Mucosa of descending colon (tissue), 3 donors: ENCODE measurements at regions not wholly inside any gene's neighbourhood (a gene's known extent, or its start where the extent isn't known, plus 50 kb on each side); places are given as distances from the start of the nearest gene placed in this dataset.

Experiments
- ATAC-seq: fragments of 200-7000 bp; cut with Tn5 transposase; one replicate; pipeline ENCODE4 v1.9.1; 2020; ENCODE audit warnings: mild to moderate bottlenecking, moderate library complexity
- DNase-seq, 3 donors: peaks; one replicate each; pipeline ENCODE4 v3.0.0-alpha.2; 2020
- H3K36me3 ChIP-seq: fragments of 200-600 bp; one replicate; pipeline ENCODE4 v1.8.0; 2021; ENCODE audit warnings: low read depth, mild to moderate bottlenecking
- H3K4me1 ChIP-seq: fragments of 200-600 bp; one replicate; pipeline ENCODE4 v1.8.0; 2021; ENCODE audit warnings: low read depth, mild to moderate bottlenecking
- H3K4me3 ChIP-seq: fragments of 200-600 bp; one replicate; pipeline ENCODE4 v1.8.0; 2021; ENCODE audit warnings: mild to moderate bottlenecking
- H3K9me3 ChIP-seq: fragments of 200-600 bp; one replicate; pipeline ENCODE4 v1.8.0; 2021; ENCODE audit warnings: mild to moderate bottlenecking
- CTCF ChIP-seq: fragments of 200-600 bp; IDR thresholded peaks from one replicate; pipeline ENCODE4 v1.8.0; 2022; ENCODE audit warnings: antibody characterized with exemption, mild to moderate bottlenecking
- intact Hi-C, 2 donors: fragments of 100-400 bp; cut with DNase I in 1 of 2; cut with micrococcal nuclease in 1 of 2; formaldehyde crosslinking; loops; one replicate each; pipeline versions ENCODE4 v1.11.0 to v1.11.1; 2022; cut with DNase I, micrococcal nuclease
- donor health status: DM: no; HTN: no; CAD: no; lungs with moderate emphysema.
- donor health status: DM: no; HTN: no; CAD: no.
- donor health status: DM: no; HTN: yes; CAD: no.

- no peaks in the 10 kb centered on the region for H3K9me3 ChIP-seq
- DNase-seq (no peak), ATAC-seq (no peak)
- intact Hi-C loops, result no loop called here
- no peaks in the 10 kb centered on the region for H3K4me1 ChIP-seq
- TF ChIP-seq CTCF, result no peak
- H3K4me3 ChIP-seq, result no peak overlapping the region
- H3K36me3 ChIP-seq, result no peaks in the 10 kb centered on the region
Observed at GRCh38 chr13:107576430-107576829, 638.9 kb downstream of the LIG4 start.

GRCh38 chr13:107574517-107575210 is 640.7 kb downstream of the LIG4 start:
- DNase-seq, result no peak
- intact Hi-C loops, result no loop called here
- ATAC-seq, result no peak

GRCh38 chr13:107573184-107573583 is 642.2 kb downstream of the LIG4 start:
- no peaks in the 10 kb centered on the region for H3K4me1 ChIP-seq
- no peak for TF ChIP-seq CTCF
- no peaks in the 10 kb centered on the region for H3K9me3 ChIP-seq
- intact Hi-C loops, result no loop called here
- H3K36me3 ChIP-seq, result no peaks in the 10 kb centered on the region
- no peak overlapping the region for H3K4me3 ChIP-seq
- ATAC-seq, result no peak
- DNase-seq, result no peak

More at GRCh38 chr13:107574517-107575210, 640.7 kb downstream of the LIG4 start:
- Histone ChIP-seq H3K9me3 (no peaks in the 10 kb centered on the region), H3K4me3 (no peak overlapping the region), H3K36me3 (no peaks in the 10 kb centered on the region), H3K4me1 (no peaks in the 10 kb centered on the region)
- TF ChIP-seq CTCF, result no peak

GRCh38 chr13:107572156-107572555 is 643.2 kb downstream of the LIG4 start:
- Histone ChIP-seq H3K36me3 (no peaks in the 10 kb centered on the region), H3K4me1 (no peaks in the 10 kb centered on the region), H3K9me3 (no peaks in the 10 kb centered on the region), H3K4me3 (no peak overlapping the region)
- ATAC-seq (no peak), DNase-seq (no peak)
- intact Hi-C loops, result no loop called here
- no peak for TF ChIP-seq CTCF

GRCh38 chr13:107568181-107568580 is 647.2 kb downstream of the LIG4 start:
- no peaks in the 10 kb centered on the region for H3K4me1 ChIP-seq
- no peaks in the 10 kb centered on the region for H3K36me3 ChIP-seq
- no peak overlapping the region for H3K4me3 ChIP-seq
- DNase-seq, result no peak
- intact Hi-C loops, result no loop called here
- H3K9me3 ChIP-seq, result no peaks in the 10 kb centered on the region
- no peak for TF ChIP-seq CTCF
- ATAC-seq, result no peak
